Mesendoderm (in vitro differentiated cells): ENCODE measurements at regions not wholly inside any gene's neighbourhood (a gene's known extent, or its start where the extent isn't known, plus 50 kb on each side); places are given as distances from the start of the nearest gene placed in this dataset.
A peak's percentile ranks its signal among the peaks of the same experiment; 100 is the strongest.

Experiments
- DNase-seq: peaks from one replicate; pipeline ENCODE4 v3.0.0; 2013
- H2AK5ac ChIP-seq: 2 replicates; pipeline ENCODE4 v1.6.1; 2013; ENCODE audit warnings: low read length, inconsistent platforms
- H2BK120ac ChIP-seq: 2 replicates; pipeline ENCODE4 v1.6.1; 2013; ENCODE audit warnings: low read depth, mild to moderate bottlenecking, low read length, moderate library complexity, mixed read lengths
- H2BK15ac ChIP-seq: replicated peaks from 2 replicates; pipeline ENCODE4 v1.6.1; 2013; ENCODE audit warnings: low read depth, mild to moderate bottlenecking, moderate library complexity
- H2BK5ac ChIP-seq: 2 replicates; pipeline ENCODE4 v1.6.1; 2013; ENCODE audit warnings: low read length, inconsistent platforms
- H3K18ac ChIP-seq: 2 replicates; pipeline ENCODE4 v1.6.1; 2013; ENCODE audit warnings: mild to moderate bottlenecking, low read length, mixed read lengths
- H3K23ac ChIP-seq: one replicate; pipeline ENCODE4 v1.6.1; 2013; ENCODE audit warnings: low read length
- H3K27ac ChIP-seq: 2 replicates; pipeline ENCODE4 v1.5.1; 2013; ENCODE audit warnings: low read depth, mild to moderate bottlenecking, inconsistent platforms, low read length, moderate library complexity
- H3K27me3 ChIP-seq: 2 replicates; pipeline ENCODE4 v1.6.1; 2013; ENCODE audit warnings: low read length, control low read depth, mild to moderate bottlenecking, inconsistent platforms; ENCODE audit not compliant: insufficient read depth, poor library complexity
- H3K36me3 ChIP-seq: 2 replicates; pipeline ENCODE4 v1.6.1; 2013; ENCODE audit warnings: low read length, inconsistent platforms; ENCODE audit not compliant: control insufficient read depth, insufficient read depth
- H3K4ac ChIP-seq: one replicate; pipeline ENCODE4 v1.6.1; 2013; ENCODE audit warnings: low read depth, mild to moderate bottlenecking, low read length, moderate library complexity
- H3K4me1 ChIP-seq: 2 replicates; pipeline ENCODE4 v1.6.1; 2013; ENCODE audit warnings: low read depth, low read length, inconsistent platforms; ENCODE audit not compliant: control insufficient read depth
- H3K4me2 ChIP-seq: 2 replicates; pipeline ENCODE4 v1.6.1; 2013; ENCODE audit warnings: low read length
- H3K4me3 ChIP-seq: 2 replicates; pipeline ENCODE4 v1.5.1; 2013; ENCODE audit warnings: mild to moderate bottlenecking, low read length
- H3K56ac ChIP-seq: one replicate; pipeline ENCODE4 v1.6.1; 2013; ENCODE audit warnings: low read length
- H3K79me1 ChIP-seq: 2 replicates; pipeline ENCODE4 v1.6.1; 2013; ENCODE audit warnings: low read length, inconsistent platforms
- H3K79me2 ChIP-seq: 2 replicates; pipeline ENCODE4 v1.6.1; 2013; ENCODE audit warnings: mild to moderate bottlenecking, low read length; ENCODE audit not compliant: control insufficient read depth, insufficient read depth
- H3K9ac ChIP-seq: 2 replicates; pipeline ENCODE4 v1.6.1; 2013; ENCODE audit warnings: low read length, inconsistent platforms
- H4K5ac ChIP-seq: one replicate; pipeline ENCODE4 v1.6.1; 2013; ENCODE audit warnings: low read length
- H4K8ac ChIP-seq: one replicate; pipeline ENCODE4 v1.6.1; 2013; ENCODE audit warnings: low read depth, mild to moderate bottlenecking, control low read depth, low read length, moderate library complexity
- WGBS: extraction: QIAGEN DNeasy Blood & Tissue Kit; methylation state at CpG from one replicate; pipeline ENCODE4 v1.1.7; 2013; ENCODE audit warnings: low lambda C conversion rate, missing lambda C conversion rate; ENCODE audit not compliant: insufficient coverage; ENCODE audit errors: extremely low coverage; 5-methylcytosine and 5-hydroxymethylcytosine counted together

- H3K4me1 ChIP-seq = no peaks in the 10 kb centered on the region
- peak; percentile 63 for DNase-seq
Observed at GRCh38 chr14:60349663-60350365, 100.8 kb downstream of the PPM1A start.

GRCh38 chr14:60350366-60350720 is 101.3 kb downstream of the PPM1A start:
- WGBS = no CpG with 5 or more reads among the region's 5 CpGs
- H3K36me3 ChIP-seq = no peaks in the 10 kb centered on the region
- H3K4me3 ChIP-seq = no peak overlapping the region
- H2AK5ac ChIP-seq = no peak overlapping the region
- no peak overlapping the region for H3K4me2 ChIP-seq
- H3K23ac ChIP-seq = no peak overlapping the region
- no peaks in the 10 kb centered on the region for H3K79me1 ChIP-seq
- no peak overlapping the region for H2BK15ac ChIP-seq
- no peak overlapping the region for H3K27ac ChIP-seq
- H3K79me2 ChIP-seq = no peaks in the 10 kb centered on the region
- H3K56ac ChIP-seq = no peak overlapping the region
- DNase-seq = peak; percentile 60
- H3K4me1 ChIP-seq = no peaks in the 10 kb centered on the region
- H4K8ac ChIP-seq = no peak overlapping the region
- H2BK5ac ChIP-seq = no peak overlapping the region
- no peak overlapping the region for H3K18ac ChIP-seq
- H3K4ac ChIP-seq = no peak overlapping the region
- H2BK120ac ChIP-seq = no peak overlapping the region
- H3K27me3 ChIP-seq = no peaks in the 10 kb centered on the region
- no peak overlapping the region for H3K9ac ChIP-seq
- H4K5ac ChIP-seq = no peak overlapping the region

More at GRCh38 chr14:60349663-60350365, 100.8 kb downstream of the PPM1A start:
- no CpG with 5 or more reads among the region's 8 CpGs for WGBS
- Histone ChIP-seq H3K79me1 (no peaks in the 10 kb centered on the region), H3K18ac (no peak overlapping the region), H3K23ac (no peak overlapping the region), H3K36me3 (no peaks in the 10 kb centered on the region), H4K8ac (no peak overlapping the region), H3K27ac (no peak overlapping the region), H2BK5ac (no peak overlapping the region), H4K5ac (no peak overlapping the region), H3K56ac (no peak overlapping the region), H3K27me3 (no peaks in the 10 kb centered on the region), H3K9ac (no peak overlapping the region), H2BK120ac (no peak overlapping the region), H2AK5ac (no peak overlapping the region), H3K4me3 (no peak overlapping the region), H3K4ac (no peak overlapping the region), H3K79me2 (no peaks in the 10 kb centered on the region), H2BK15ac (no peak overlapping the region), H3K4me2 (no peak overlapping the region)

GRCh38 chr14:60353420-60353819 is 104.4 kb downstream of the PPM1A start:
- DNase-seq = no peak
- Histone ChIP-seq H3K4ac (no peak overlapping the region), H3K27me3 (peaks cover 1% of the 10 kb centered on the region), H3K9ac (no peak overlapping the region), H3K56ac (no peak overlapping the region), H3K4me3 (no peak overlapping the region), H3K4me2 (no peak overlapping the region), H3K79me1 (no peaks in the 10 kb centered on the region), H2BK15ac (no peak overlapping the region), H2BK5ac (no peak overlapping the region), H3K27ac (no peak overlapping the region), H3K4me1 (peaks cover 5% of the 10 kb centered on the region), H3K36me3 (no peaks in the 10 kb centered on the region), H3K79me2 (no peaks in the 10 kb centered on the region), H4K5ac (no peak overlapping the region), H2BK120ac (no peak overlapping the region), H2AK5ac (no peak overlapping the region), H4K8ac (no peak overlapping the region), H3K23ac (no peak overlapping the region), H3K18ac (no peak overlapping the region)
- WGBS = no CpG with 5 or more reads among the region's 4 CpGs

- Histone ChIP-seq H3K27me3 (peaks cover 1% of the 10 kb centered on the region), H3K18ac (no peak overlapping the region), H4K8ac (no peak overlapping the region), H3K4me2 (no peak overlapping the region), H2AK5ac (no peak overlapping the region), H3K9ac (no peak overlapping the region), H3K79me2 (no peaks in the 10 kb centered on the region), H3K79me1 (no peaks in the 10 kb centered on the region), H2BK120ac (no peak overlapping the region), H4K5ac (no peak overlapping the region), H2BK5ac (no peak overlapping the region), H2BK15ac (no peak overlapping the region), H3K27ac (no peak overlapping the region), H3K36me3 (no peaks in the 10 kb centered on the region), H3K4me3 (no peak overlapping the region), H3K56ac (no peak overlapping the region), H3K4ac (no peak overlapping the region), H3K23ac (no peak overlapping the region), H3K4me1 (peaks cover 5% of the 10 kb centered on the region)
- no peak for DNase-seq
Observed at GRCh38 chr14:60355768-60356167, 106.7 kb downstream of the PPM1A start.

- H3K27ac ChIP-seq = no peak overlapping the region
- WGBS = no CpG with 5 or more reads among the region's 3 CpGs
- no peak overlapping the region for H2AK5ac ChIP-seq
Observed at GRCh38 chr14:60356386-60356785, 107.4 kb downstream of the PPM1A start.

More at GRCh38 chr14:60356386-60356785, 107.4 kb downstream of the PPM1A start:
- H3K18ac ChIP-seq = no peak overlapping the region
- no peak overlapping the region for H3K4me2 ChIP-seq
- H2BK15ac ChIP-seq = no peak overlapping the region
- peaks cover 1% of the 10 kb centered on the region for H3K27me3 ChIP-seq
- no peak overlapping the region for H2BK120ac ChIP-seq
- H3K4me1 ChIP-seq = peaks cover 5% of the 10 kb centered on the region
- no peak for DNase-seq
- no peak overlapping the region for H3K23ac ChIP-seq
- no peaks in the 10 kb centered on the region for H3K79me2 ChIP-seq
- no peak overlapping the region for H2BK5ac ChIP-seq
- no peak overlapping the region for H3K4ac ChIP-seq
- no peak overlapping the region for H3K4me3 ChIP-seq
- no peak overlapping the region for H4K5ac ChIP-seq
- no peak overlapping the region for H4K8ac ChIP-seq
- no peaks in the 10 kb centered on the region for H3K79me1 ChIP-seq
- peak overlapping the region; percentile 22 for H3K56ac ChIP-seq
- no peaks in the 10 kb centered on the region for H3K36me3 ChIP-seq
- H3K9ac ChIP-seq = no peak overlapping the region
